Peyer's patch (tissue), 4 donors: ENCODE measurements at regions not wholly inside any gene's neighbourhood (a gene's known extent, or its start where the extent isn't known, plus 50 kb on each side); places are given as distances from the start of the nearest gene placed in this dataset.

Experiments used
- POLR2A ChIP-seq, 2 donors: fragments of 450-650 bp; IDR thresholded peaks; one replicate each; pipeline ENCODE4 v1.5.1; 2017; ENCODE audit warnings: antibody characterized with exemption in 2 of 2, mild to moderate bottlenecking in 2 of 2, moderate library complexity in 2 of 2
- TF ChIP-seq, protein P1 (sequence below), 6 experiments: fragments of 450-650 bp in 4 of 6; fragments of 200-600 bp in 2 of 6; sonication (generic) in 1 of 6; IDR thresholded peaks; one replicate each; pipeline ENCODE4 v1.5.1; 2017 to 2019; ENCODE audit warnings: antibody characterized with exemption in 6 of 6, mild to moderate bottlenecking in 3 of 6, moderate library complexity in 1 of 6

DNA sequence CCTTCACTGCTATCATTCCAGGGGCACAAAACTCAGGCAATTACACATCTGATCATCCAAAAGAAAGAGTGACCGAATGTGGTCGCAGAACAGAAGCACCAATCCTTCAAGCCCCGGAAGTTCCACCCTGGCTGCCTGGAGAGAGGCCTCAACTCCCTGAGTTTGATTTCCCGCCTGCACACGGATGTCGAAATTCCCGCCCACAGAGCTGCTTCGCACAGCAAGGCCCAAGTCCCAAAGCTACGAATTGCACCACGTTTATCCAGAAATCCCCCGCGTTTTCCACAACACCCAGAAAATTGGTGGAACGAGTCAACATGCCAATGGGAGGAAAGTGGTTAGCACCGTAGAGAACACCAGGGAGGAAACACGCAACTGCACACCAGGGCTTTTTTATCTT lies 445.4 kb downstream of the EIPR1 start:
- no peak for TF ChIP-seq POLR2A (IDR thresholded peaks at IDR 0.05)
- TF ChIP-seq, protein P1, sequence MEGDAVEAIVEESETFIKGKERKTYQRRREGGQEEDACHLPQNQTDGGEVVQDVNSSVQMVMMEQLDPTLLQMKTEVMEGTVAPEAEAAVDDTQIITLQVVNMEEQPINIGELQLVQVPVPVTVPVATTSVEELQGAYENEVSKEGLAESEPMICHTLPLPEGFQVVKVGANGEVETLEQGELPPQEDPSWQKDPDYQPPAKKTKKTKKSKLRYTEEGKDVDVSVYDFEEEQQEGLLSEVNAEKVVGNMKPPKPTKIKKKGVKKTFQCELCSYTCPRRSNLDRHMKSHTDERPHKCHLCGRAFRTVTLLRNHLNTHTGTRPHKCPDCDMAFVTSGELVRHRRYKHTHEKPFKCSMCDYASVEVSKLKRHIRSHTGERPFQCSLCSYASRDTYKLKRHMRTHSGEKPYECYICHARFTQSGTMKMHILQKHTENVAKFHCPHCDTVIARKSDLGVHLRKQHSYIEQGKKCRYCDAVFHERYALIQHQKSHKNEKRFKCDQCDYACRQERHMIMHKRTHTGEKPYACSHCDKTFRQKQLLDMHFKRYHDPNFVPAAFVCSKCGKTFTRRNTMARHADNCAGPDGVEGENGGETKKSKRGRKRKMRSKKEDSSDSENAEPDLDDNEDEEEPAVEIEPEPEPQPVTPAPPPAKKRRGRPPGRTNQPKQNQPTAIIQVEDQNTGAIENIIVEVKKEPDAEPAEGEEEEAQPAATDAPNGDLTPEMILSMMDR (IDR thresholded peaks at IDR 0.05) = no peak
